SK-N-SH (cell line): ENCODE measurements at regions not wholly inside any gene's neighbourhood (a gene's known extent, or its start where the extent isn't known, plus 50 kb on each side); places are given as distances from the start of the nearest gene placed in this dataset.

ENCODE experiments used
- CHD2 ChIP-seq: fragments of 150-350 bp; IDR thresholded peaks from 2 replicates; pipeline ENCODE4 v1.6.1; 2018; ENCODE audit warnings: low read length; ENCODE audit not compliant: partially characterized antibody
- CTCF ChIP-seq: fragments of 200-600 bp; sonication (generic); IDR thresholded peaks from 2 replicates; pipeline ENCODE4 v1.6.1; 2017; ENCODE audit warnings: antibody characterized with exemption, mild to moderate bottlenecking, moderate library complexity
- ELF1 ChIP-seq: IDR thresholded peaks from 2 replicates; pipeline ENCODE4 v1.4.0; 2012
- EZH2phosphoT487 ChIP-seq: fragments of 200-600 bp; sonication (generic); IDR thresholded peaks from 2 replicates; pipeline ENCODE4 v1.6.1; 2017; ENCODE audit warnings: low read depth, mixed run types, mild to moderate bottlenecking, antibody characterized with exemption, moderate library complexity, borderline replicate concordance
- GABPA ChIP-seq: IDR thresholded peaks from 2 replicates; pipeline ENCODE4 v1.4.0; 2012; ENCODE audit warnings: low read depth, mild to moderate bottlenecking
- MAX ChIP-seq: IDR thresholded peaks from 2 replicates; pipeline ENCODE4 v1.4.0; 2012; ENCODE audit warnings: low read depth
- MEF2A ChIP-seq: IDR thresholded peaks from 2 replicates; pipeline ENCODE4 v1.4.0; 2012; ENCODE audit warnings: low read depth, borderline replicate concordance
- NRF1 ChIP-seq: IDR thresholded peaks from 2 replicates; pipeline ENCODE4 v1.6.1; 2012; ENCODE audit warnings: low read depth, mild to moderate bottlenecking, low read length
- PBX3 ChIP-seq: IDR thresholded peaks from 2 replicates; pipeline ENCODE4; 2012
- POLR2AphosphoS5 ChIP-seq: IDR thresholded peaks from 2 replicates; pipeline ENCODE4 v1.6.1; 2012; ENCODE audit warnings: low read depth, low read length
- RAD21 ChIP-seq: IDR thresholded peaks from 2 replicates; pipeline ENCODE4 v1.6.1; 2012; ENCODE audit warnings: mild to moderate bottlenecking, low read length
- TAF1 ChIP-seq: IDR thresholded peaks from 2 replicates; pipeline ENCODE4 v1.6.1; 2012; ENCODE audit warnings: low read depth, mild to moderate bottlenecking, low read length, moderate library complexity, borderline replicate concordance
- USF2 ChIP-seq: fragments of 150-350 bp; IDR thresholded peaks from 2 replicates; pipeline ENCODE4 v1.6.1; 2017; ENCODE audit warnings: antibody characterized with exemption, low read length, low read depth, borderline replicate concordance

GRCh38 chr17:36747861-36748260 is 146.5 kb downstream of the MRM1 start:
- no peak for TF ChIP-seq NRF1
- no peak for TF ChIP-seq MAX
- TF ChIP-seq CHD2 = no peak
- no peak for TF ChIP-seq CTCF
- TF ChIP-seq TAF1 = no peak
- TF ChIP-seq POLR2AphosphoS5 = no peak
- no peak for TF ChIP-seq PBX3
- TF ChIP-seq RAD21 = no peak
- no peak for TF ChIP-seq GABPA
- no peak for TF ChIP-seq EZH2phosphoT487
- no peak for TF ChIP-seq ELF1
- TF ChIP-seq USF2 = no peak
- TF ChIP-seq MEF2A = no peak
